B cell (primary cell): ENCODE measurements at regions not wholly inside any gene's neighbourhood (a gene's known extent, or its start where the extent isn't known, plus 50 kb on each side); places are given as distances from the start of the nearest gene placed in this dataset.

ENCODE experiments used
- ATAC-seq: fragments of 200-7000 bp; cut with Tn5 transposase; one replicate; pipeline ENCODE4 v1.10.0; 2021; ENCODE audit warnings: low read depth, mild to moderate bottlenecking, moderate number of reproducible peaks, moderate library complexity
- CTCF ChIA-PET: fragments of 350-600 bp; sonication (Branson Sonifier 250); formaldehyde crosslinking; loops from one replicate; lab custom pipeline; 2021; ENCODE audit warnings: antibody characterized with exemption, inconsistent platforms; lab: Charles Lee
- POLR2A ChIA-PET: fragments of 350-600 bp; sonication (Branson Sonifier 250); formaldehyde crosslinking; loops from one replicate; lab custom pipeline; 2021; ENCODE audit warnings: antibody characterized with exemption; lab: Charles Lee
- DNase-seq: peaks from one replicate; pipeline ENCODE4 v3.0.0; 2013
- H2AFZ ChIP-seq: 2 replicates; pipeline ENCODE4 v1.6.1; 2012; ENCODE audit warnings: mild to moderate bottlenecking, low read depth, low read length; ENCODE audit not compliant: insufficient read depth, poor library complexity, severe bottlenecking
- H3K27ac ChIP-seq, 2 donors: 1 replicate in 1 of 2; 2 replicates in 1 of 2; pipeline ENCODE4 v1.5.1; 2012 to 2013; ENCODE audit warnings: low read length in 2 of 2, mild to moderate bottlenecking in 2 of 2, moderate library complexity in 1 of 2
- H3K27me3 ChIP-seq, 4 experiments: fragments of 200-600 bp in 1 of 4; sonication (generic) in 1 of 4; replicated peaks in 1 of 4; 1 replicate in 2 of 4; 2 replicates in 2 of 4; pipeline versions ENCODE4 v1.6.1 to v1.7.0; 2013 to 2016; ENCODE audit warnings: low read length in 3 of 4, mild to moderate bottlenecking in 2 of 4, mixed read lengths in 1 of 4, moderate library complexity in 1 of 4; ENCODE audit not compliant: insufficient read depth in 4 of 4, control insufficient read depth in 3 of 4; ENCODE audit errors: control extremely low read depth in 1 of 4
- H3K36me3 ChIP-seq, 2 experiments: replicated peaks in 1 of 2; 1 replicate in 1 of 2; 2 replicates in 1 of 2; pipeline versions ENCODE4 v1.6.1 to v1.7.1; 2013; ENCODE audit warnings: low read length in 1 of 2; ENCODE audit not compliant: insufficient read depth in 2 of 2, control insufficient read depth in 1 of 2; ENCODE audit errors: control extremely low read depth in 1 of 2, extremely low read depth in 1 of 2
- H3K4me1 ChIP-seq, 2 donors: fragments of 200-600 bp in 1 of 2; sonication (generic) in 1 of 2; 1 replicate in 1 of 2; 2 replicates in 1 of 2; pipeline versions ENCODE4 v1.5.1 to v1.6.1; 2013 to 2017; ENCODE audit warnings: low read length in 2 of 2; ENCODE audit not compliant: control insufficient read depth in 2 of 2, insufficient read depth in 2 of 2
- H3K4me2 ChIP-seq: replicated peaks from 2 replicates; pipeline ENCODE3; 2012; ENCODE audit warnings: mild to moderate bottlenecking, low read depth, low read length; ENCODE audit not compliant: poor library complexity, severe bottlenecking
- H3K4me3 ChIP-seq, 5 experiments: fragments of 200-600 bp in 1 of 5; sonication (generic) in 1 of 5; 1 replicate in 3 of 5; 2 replicates in 2 of 5; pipeline versions ENCODE4 v1.5.1 to v1.7.0; 2011 to 2016; ENCODE audit warnings: low read length in 4 of 5, mild to moderate bottlenecking in 4 of 5, low read depth in 2 of 5, control low read depth in 1 of 5, moderate library complexity in 1 of 5; ENCODE audit not compliant: insufficient read depth in 1 of 5; ENCODE audit errors: control extremely low read depth in 1 of 5, extremely low read depth in 1 of 5
- H3K79me2 ChIP-seq: fragments of 200-600 bp; sonication (generic); one replicate; pipeline ENCODE4 v1.6.0; 2016; ENCODE audit warnings: low read length; ENCODE audit not compliant: control insufficient read depth, insufficient read depth
- H3K9ac ChIP-seq: fragments of 200-600 bp; sonication (generic); 2 replicates; pipeline ENCODE4 v1.6.1; 2017; ENCODE audit warnings: mild to moderate bottlenecking, low read length, moderate library complexity
- H3K9me3 ChIP-seq, 3 donors: one replicate each; pipeline versions ENCODE4 v1.6.1 to v1.7.1; 2013; ENCODE audit warnings: low read length in 2 of 3; ENCODE audit not compliant: control insufficient read depth in 2 of 3, insufficient read depth in 1 of 3; ENCODE audit errors: control extremely low read depth in 1 of 3
- H4K20me1 ChIP-seq: 2 replicates; pipeline ENCODE4 v1.6.0; 2012; ENCODE audit warnings: mild to moderate bottlenecking, low read length; ENCODE audit not compliant: insufficient read depth, control insufficient read depth, poor library complexity, severe bottlenecking
- H3K27ac Mint-ChIP-seq: one replicate; pipeline ENCODE4 v1.8.0; 2021; ENCODE audit warnings: mixed read lengths
- H3K27me3 Mint-ChIP-seq: one replicate; pipeline ENCODE4 v1.8.0; 2021; ENCODE audit warnings: mixed read lengths
- H3K4me1 Mint-ChIP-seq: one replicate; pipeline ENCODE4 v1.8.0; 2021; ENCODE audit warnings: mixed read lengths
- H3K4me3 Mint-ChIP-seq: one replicate; pipeline ENCODE4 v1.8.0; 2021; ENCODE audit warnings: mixed read lengths
- H3K9me3 Mint-ChIP-seq: one replicate; pipeline ENCODE4 v1.8.0; 2022; ENCODE audit warnings: mixed read lengths; ENCODE audit not compliant: insufficient read depth
- CTCF ChIP-seq: fragments of 200-600 bp; IDR thresholded peaks from one replicate; pipeline ENCODE4 v1.8.0; 2022; ENCODE audit warnings: antibody characterized with exemption, mild to moderate bottlenecking
- EZH2 ChIP-seq: IDR thresholded peaks from 2 replicates; pipeline ENCODE4 v1.6.1; 2012; ENCODE audit warnings: borderline replicate concordance, low read depth, mild to moderate bottlenecking, moderate library complexity, low read length; ENCODE audit not compliant: insufficient read depth, poor library complexity, severe bottlenecking
- WGBS: methylation state at CpG from one replicate; pipeline ENCODE4 v1.1.5; 2013; ENCODE audit warnings: missing lambda C conversion rate; ENCODE audit not compliant: insufficient coverage; 5-methylcytosine and 5-hydroxymethylcytosine counted together
- intact Hi-C: fragments of 100-400 bp; cut with micrococcal nuclease; formaldehyde crosslinking; loops from one replicate; pipeline ENCODE4 v1.10.0; 2022

- no peak overlapping the region for H3K9ac ChIP-seq
- Mint-ChIP-seq H3K27me3 (peaks cover 6% of the 10 kb centered on the region), H3K27ac (no peak overlapping the region), H3K4me3 (no peak overlapping the region), H3K4me1 (peaks cover 1% of the 10 kb centered on the region), H3K9me3 (no peaks in the 10 kb centered on the region)
- intact Hi-C loops: no loop called here
- H3K4me3 ChIP-seq: no peak overlapping the region
- peaks cover 0 to 8% (median 0%) of the 10 kb centered on the region in 4 experiments for H3K27me3 ChIP-seq
- ChIA-PET POLR2A (interaction anchor here (0.7 kb wide), 1 partner anchor 243 kb away, joined by 4 read pairs; no protein-coding TSS in a partner anchor), CTCF (interaction anchor here (0.7 kb wide), 1 partner anchor 122 kb away, joined by 3 read pairs; no protein-coding TSS in a partner anchor)
- no peak overlapping the region for H2AFZ ChIP-seq
- no peak overlapping the region for H3K27ac ChIP-seq
- H3K9me3 ChIP-seq: no peaks in the 10 kb centered on the region
- 89% methylated on average over 17 of the region's 23 CpGs for WGBS
- H3K4me1 ChIP-seq: no peaks in the 10 kb centered on the region
- TF ChIP-seq EZH2 (no peak), CTCF (no peak)
- no peaks in the 10 kb centered on the region for H3K36me3 ChIP-seq
- H3K79me2 ChIP-seq: no peaks in the 10 kb centered on the region
- no peak for DNase-seq
- no peak for ATAC-seq
- H3K4me2 ChIP-seq: no peak overlapping the region
- H4K20me1 ChIP-seq: no peaks in the 10 kb centered on the region
Measured at GRCh38 chr3:13227315-13228165, 154.3 kb upstream of the IQSEC1 start.

- no peaks in the 10 kb centered on the region for H3K79me2 ChIP-seq
- H3K9me3 Mint-ChIP-seq: no peaks in the 10 kb centered on the region
- intact Hi-C loops: no loop called here
- no peaks in the 10 kb centered on the region for H4K20me1 ChIP-seq
- CTCF ChIA-PET: interaction anchor here (1.1 kb wide), 1 partner anchor 133 kb away, joined by 3 read pairs; no protein-coding TSS in a partner anchor
- peaks cover 11% of the 10 kb centered on the region for H3K27me3 Mint-ChIP-seq
- no peak overlapping the region for H3K27ac ChIP-seq
- peaks cover 0 to 2% (median 0%) of the 10 kb centered on the region in 4 experiments for H3K27me3 ChIP-seq
- no peak overlapping the region for H3K27ac Mint-ChIP-seq
- TF ChIP-seq CTCF (no peak), EZH2 (no peak)
- 90% methylated on average over 2 of the region's 4 CpGs for WGBS
- ATAC-seq (no peak), DNase-seq (no peak)
- H3K9me3 ChIP-seq: no peaks in the 10 kb centered on the region
- no peak overlapping the region for H2AFZ ChIP-seq
- POLR2A ChIA-PET: no interaction called here
- no peak overlapping the region for H3K4me2 ChIP-seq
- no peak overlapping the region for H3K4me3 ChIP-seq
- no peak overlapping the region for H3K9ac ChIP-seq
- no peaks in the 10 kb centered on the region for H3K4me1 ChIP-seq
- no peaks in the 10 kb centered on the region for H3K36me3 ChIP-seq
- H3K4me3 Mint-ChIP-seq: no peak overlapping the region
- H3K4me1 Mint-ChIP-seq: no peaks in the 10 kb centered on the region
Measured at GRCh38 chr3:13224967-13225366, 151.7 kb upstream of the IQSEC1 start.
